IMR-90 (cell line): ENCODE measurements at regions not wholly inside any gene's neighbourhood (a gene's known extent, or its start where the extent isn't known, plus 50 kb on each side); places are given as distances from the start of the nearest gene placed in this dataset.

Source experiments
- ATAC-seq: fragments of 200-7000 bp; cut with Tn5 transposase; 2 replicates; pipeline ENCODE4 v1.9.1; 2020; ENCODE audit warnings: low read depth, mild to moderate bottlenecking, moderate library complexity
- BruUV-seq: library from RNA; stranded (reverse); fragments of 400-500 nt; replicated peaks from 2 replicates; lab custom pipeline; 2021; lab: Mats Ljungman, UMichigan
- CTCF ChIA-PET: fragments of 300-600 bp; formaldehyde crosslinking; extraction: SDS; loops from one replicate; lab custom pipeline; 2021; ENCODE audit warnings: antibody characterized with exemption; lab: Yijun Ruan, JAX
- POLR2A ChIA-PET: fragments of 300-600 bp; sonication (Branson Sonifier 250); formaldehyde crosslinking; loops from one replicate; lab custom pipeline; 2022; ENCODE audit warnings: antibody characterized with exemption; ENCODE audit not compliant: unreplicated experiment; lab: Charles Lee
- DNase-seq: peaks from one replicate; pipeline ENCODE4 v3.0.0; 2013
- H2AFZ ChIP-seq: replicated peaks from 2 replicates; pipeline ENCODE3; 2013; ENCODE audit warnings: low read length, mild to moderate bottlenecking; ENCODE audit not compliant: poor library complexity
- H2AK5ac ChIP-seq: 2 replicates; pipeline ENCODE4 v1.6.1; 2013; ENCODE audit warnings: low read depth, low read length, inconsistent platforms
- H2AK9ac ChIP-seq: replicated peaks from 2 replicates; pipeline ENCODE3; 2013; ENCODE audit warnings: mild to moderate bottlenecking, low read depth, low read length, moderate library complexity; ENCODE audit not compliant: poor library complexity
- H2BK120ac ChIP-seq: 2 replicates; pipeline ENCODE4 v1.6.1; 2013; ENCODE audit warnings: low read depth, low read length, inconsistent platforms
- H2BK15ac ChIP-seq: 3 replicates; pipeline ENCODE4 v1.6.1; 2013; ENCODE audit warnings: low read depth, low read length, inconsistent platforms
- H2BK20ac ChIP-seq: 2 replicates; pipeline ENCODE4 v1.6.1; 2013; ENCODE audit warnings: low read depth, mild to moderate bottlenecking, inconsistent platforms, low read length, moderate library complexity
- H2BK5ac ChIP-seq: 2 replicates; pipeline ENCODE4 v1.6.1; 2013; ENCODE audit warnings: mild to moderate bottlenecking, low read depth, low read length, inconsistent platforms; ENCODE audit not compliant: poor library complexity, severe bottlenecking
- H3K14ac ChIP-seq: replicated peaks from 2 replicates; pipeline ENCODE4 v1.6.1; 2013; ENCODE audit warnings: low read depth, low read length, inconsistent platforms
- H3K18ac ChIP-seq: 2 replicates; pipeline ENCODE4 v1.6.1; 2013; ENCODE audit warnings: low read depth, low read length, control low read depth
- H3K23ac ChIP-seq: 2 replicates; pipeline ENCODE4 v1.6.1; 2013; ENCODE audit warnings: low read depth, low read length, inconsistent platforms
- H3K27ac ChIP-seq: 2 replicates; pipeline ENCODE4 v1.5.1; 2013; ENCODE audit warnings: mild to moderate bottlenecking, control low read depth, low read length; ENCODE audit not compliant: insufficient read depth
- H3K27me3 ChIP-seq: 2 replicates; pipeline ENCODE4 v1.6.1; 2013; ENCODE audit warnings: low read length; ENCODE audit not compliant: control insufficient read depth, insufficient read depth
- H3K36me3 ChIP-seq: 2 replicates; pipeline ENCODE4 v1.6.1; 2013; ENCODE audit warnings: low read length, mixed read lengths; ENCODE audit not compliant: control insufficient read depth, insufficient read depth
- H3K4ac ChIP-seq: 2 replicates; pipeline ENCODE4 v1.6.1; 2013; ENCODE audit warnings: low read depth, low read length, inconsistent platforms
- H3K4me1 ChIP-seq: 2 replicates; pipeline ENCODE4 v1.6.1; 2013; ENCODE audit warnings: low read length, mixed read lengths; ENCODE audit not compliant: control insufficient read depth, insufficient read depth
- H3K4me2 ChIP-seq: 2 replicates; pipeline ENCODE4 v1.6.1; 2013; ENCODE audit warnings: low read depth, mild to moderate bottlenecking, control low read depth, low read length, moderate library complexity
- H3K4me3 ChIP-seq: 2 replicates; pipeline ENCODE4 v1.5.1; 2013; ENCODE audit warnings: low read depth, mild to moderate bottlenecking, control low read depth, low read length, moderate library complexity; ENCODE audit not compliant: insufficient read depth
- H3K56ac ChIP-seq: 2 replicates; pipeline ENCODE4 v1.6.1; 2013; ENCODE audit warnings: low read length, inconsistent platforms; ENCODE audit not compliant: insufficient read depth; ENCODE audit errors: extremely low read depth
- H3K79me1 ChIP-seq, 2 experiments: 2 replicates each; pipeline ENCODE4 v1.6.1; 2013; ENCODE audit warnings: low read length in 2 of 2, inconsistent platforms in 1 of 2, low read depth in 1 of 2
- H3K9ac ChIP-seq: 2 replicates; pipeline ENCODE4 v1.6.1; 2013; ENCODE audit warnings: low read depth, low read length, control low read depth
- H3K9me1 ChIP-seq: 2 replicates; pipeline ENCODE4 v1.6.1; 2013; ENCODE audit warnings: low read length, inconsistent platforms; ENCODE audit not compliant: insufficient read depth
- H3K9me3 ChIP-seq: 2 replicates; pipeline ENCODE4 v1.6.1; 2013; ENCODE audit warnings: low read length; ENCODE audit not compliant: control insufficient read depth, insufficient read depth
- H4K20me1 ChIP-seq: 2 replicates; pipeline ENCODE4 v1.6.1; 2013; ENCODE audit warnings: low read length, inconsistent platforms; ENCODE audit not compliant: insufficient read depth
- H4K5ac ChIP-seq: 2 replicates; pipeline ENCODE4 v1.6.1; 2013; ENCODE audit warnings: mild to moderate bottlenecking, low read depth, low read length, control low read depth
- H4K8ac ChIP-seq, 2 experiments: 2 replicates each; pipeline ENCODE4 v1.6.1; 2013; ENCODE audit warnings: low read depth in 2 of 2, low read length in 2 of 2, control low read depth in 1 of 2, inconsistent platforms in 1 of 2
- H4K91ac ChIP-seq: 2 replicates; pipeline ENCODE4 v1.6.1; 2013; ENCODE audit warnings: low read depth, low read length, inconsistent platforms; ENCODE audit not compliant: insufficient read depth
- BHLHE40 ChIP-seq: fragments of 150-350 bp; IDR thresholded peaks from 2 replicates; pipeline ENCODE4 v1.6.1; 2016; ENCODE audit warnings: mild to moderate bottlenecking, low read depth, low read length
- RAD21 ChIP-seq: IDR thresholded peaks from 2 replicates; pipeline ENCODE4 v1.6.1; 2012; ENCODE audit warnings: low read length, improper control_type of control experiment
- RFX5 ChIP-seq: IDR thresholded peaks from 2 replicates; pipeline ENCODE4 v1.8.0; 2012; ENCODE audit warnings: low read depth, mild to moderate bottlenecking, low read length, moderate library complexity
- WGBS, 2 experiments: methylation state at CpG; one replicate each; pipeline versions ENCODE4 v1.1.5 to v1.1.7; 2013; ENCODE audit warnings: missing lambda C conversion rate in 2 of 2; ENCODE audit not compliant: insufficient read length in 1 of 2; ENCODE audit errors: extremely low coverage in 2 of 2; 5-methylcytosine and 5-hydroxymethylcytosine counted together
- dilution Hi-C: fragments of 300-500 bp; cut with HindIII; formaldehyde crosslinking; loops from one replicate; pipeline ENCODE4 v1.14.3; 2018; ENCODE audit warnings: low sequenced_read_pairs; ENCODE audit not compliant: unreplicated experiment
- in situ Hi-C: fragments of 300-500 bp; cut with MboI; formaldehyde crosslinking; loops from 3 replicates; pipeline ENCODE4 v1.14.3; 2019; ENCODE audit warnings: low sequenced_read_pairs, inconsistent platforms, mixed read lengths
- intact Hi-C: fragments of 100-400 bp; cut with micrococcal nuclease; formaldehyde crosslinking; loops from 2 replicates; pipeline ENCODE4 v1.10.0; 2022
- TF ChIP-seq, protein P1 (sequence below): fragments of 150-350 bp; IDR thresholded peaks from 2 replicates; pipeline ENCODE4 v1.6.1; 2017; ENCODE audit warnings: mild to moderate bottlenecking, antibody characterized with exemption, low read length, low read depth

- in situ Hi-C loops: no loop called here
- Histone ChIP-seq H3K27ac (no peak overlapping the region), H2AK5ac (no peak overlapping the region), H3K9me1 (no peaks in the 10 kb centered on the region), H3K36me3 (no peaks in the 10 kb centered on the region), H3K4me1 (no peaks in the 10 kb centered on the region), H3K4ac (no peak overlapping the region), H3K23ac (no peak overlapping the region), H3K27me3 (no peaks in the 10 kb centered on the region), H4K91ac (no peak overlapping the region), H3K18ac (no peak overlapping the region), H3K56ac (no peak overlapping the region), H3K14ac (no peak overlapping the region), H4K5ac (no peak overlapping the region), H4K8ac (no peak overlapping the region), H2BK15ac (no peak overlapping the region), H2AFZ (no peak overlapping the region), H2BK5ac (no peak overlapping the region), H3K9me3 (no peaks in the 10 kb centered on the region), H3K4me3 (no peak overlapping the region), H3K79me1 (no peaks in the 10 kb centered on the region), H2BK20ac (no peak overlapping the region), H3K9ac (no peak overlapping the region), H2BK120ac (no peak overlapping the region), H3K4me2 (no peak overlapping the region), H2AK9ac (no peak overlapping the region), H4K20me1 (no peaks in the 10 kb centered on the region)
- intact Hi-C loops: no loop called here
- no peak for ATAC-seq
- ChIA-PET CTCF (interaction anchor here (0.6 kb wide), 1 partner anchor 1256 kb away, joined by 3 read pairs; no protein-coding TSS in a partner anchor), POLR2A (no interaction called here)
- TF ChIP-seq RFX5 (no peak), BHLHE40 (no peak), RAD21 (no peak)
- TF ChIP-seq, protein P1, sequence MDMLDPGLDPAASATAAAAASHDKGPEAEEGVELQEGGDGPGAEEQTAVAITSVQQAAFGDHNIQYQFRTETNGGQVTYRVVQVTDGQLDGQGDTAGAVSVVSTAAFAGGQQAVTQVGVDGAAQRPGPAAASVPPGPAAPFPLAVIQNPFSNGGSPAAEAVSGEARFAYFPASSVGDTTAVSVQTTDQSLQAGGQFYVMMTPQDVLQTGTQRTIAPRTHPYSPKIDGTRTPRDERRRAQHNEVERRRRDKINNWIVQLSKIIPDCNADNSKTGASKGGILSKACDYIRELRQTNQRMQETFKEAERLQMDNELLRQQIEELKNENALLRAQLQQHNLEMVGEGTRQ: no peak
- BruUV-seq: no TSS peak
- no peak for DNase-seq
- 80% methylated on average over 1 of the region's 1 CpG; no CpG with 5 or more reads in 1 of the 2 experiments for WGBS, 2 experiments
- dilution Hi-C loops: no loop called here
Observed at GRCh38 chr12:92234533-92234932, 88.9 kb upstream of the BTG1 start.
